OCI-LY1 (cell line): ENCODE measurements at regions not wholly inside any gene's neighbourhood (a gene's known extent, or its start where the extent isn't known, plus 50 kb on each side); places are given as distances from the start of the nearest gene placed in this dataset.

Source experiments
- CTCF ChIP-seq: fragments of 200-600 bp; sonication (generic), shearing (Covaris generic); IDR thresholded peaks from 2 replicates; pipeline ENCODE4 v1.5.1; 2017; ENCODE audit warnings: mild to moderate bottlenecking, antibody characterized with exemption, low read length, moderate library complexity, mixed read lengths
- EZH2 ChIP-seq: fragments of 200-600 bp; sonication (generic), shearing (Covaris generic); IDR thresholded peaks from 2 replicates; pipeline ENCODE4 v1.8.0; 2017; ENCODE audit warnings: borderline replicate concordance, mixed run types, mild to moderate bottlenecking, antibody characterized with exemption, low read length, moderate library complexity, mixed read lengths

- TF ChIP-seq CTCF, result no peak
- no peak for TF ChIP-seq EZH2
Observed at GRCh38 chr9:18007621-18008020, 428.8 kb downstream of the SH3GL2 start.
